IMR-90 (cell line): ENCODE measurements at regions not wholly inside any gene's neighbourhood (a gene's known extent, or its start where the extent isn't known, plus 50 kb on each side); places are given as distances from the start of the nearest gene placed in this dataset.

ENCODE experiments used
- ATAC-seq: fragments of 200-7000 bp; cut with Tn5 transposase; 2 replicates; pipeline ENCODE4 v1.9.1; 2020; ENCODE audit warnings: low read depth, mild to moderate bottlenecking, moderate library complexity
- BruUV-seq: library from RNA; stranded (reverse); fragments of 400-500 nt; replicated peaks from 2 replicates; lab custom pipeline; 2021; lab: Mats Ljungman, UMichigan
- CTCF ChIA-PET: fragments of 300-600 bp; formaldehyde crosslinking; extraction: SDS; loops from one replicate; lab custom pipeline; 2021; ENCODE audit warnings: antibody characterized with exemption; lab: Yijun Ruan, JAX
- POLR2A ChIA-PET: fragments of 300-600 bp; sonication (Branson Sonifier 250); formaldehyde crosslinking; loops from one replicate; lab custom pipeline; 2022; ENCODE audit warnings: antibody characterized with exemption; ENCODE audit not compliant: unreplicated experiment; lab: Charles Lee
- DNase-seq: peaks from one replicate; pipeline ENCODE4 v3.0.0; 2013
- H2AFZ ChIP-seq: replicated peaks from 2 replicates; pipeline ENCODE3; 2013; ENCODE audit warnings: low read length, mild to moderate bottlenecking; ENCODE audit not compliant: poor library complexity
- H2AK5ac ChIP-seq: 2 replicates; pipeline ENCODE4 v1.6.1; 2013; ENCODE audit warnings: low read depth, low read length, inconsistent platforms
- H2AK9ac ChIP-seq: replicated peaks from 2 replicates; pipeline ENCODE3; 2013; ENCODE audit warnings: mild to moderate bottlenecking, low read depth, low read length, moderate library complexity; ENCODE audit not compliant: poor library complexity
- H2BK120ac ChIP-seq: 2 replicates; pipeline ENCODE4 v1.6.1; 2013; ENCODE audit warnings: low read depth, low read length, inconsistent platforms
- H2BK15ac ChIP-seq: 3 replicates; pipeline ENCODE4 v1.6.1; 2013; ENCODE audit warnings: low read depth, low read length, inconsistent platforms
- H2BK20ac ChIP-seq: 2 replicates; pipeline ENCODE4 v1.6.1; 2013; ENCODE audit warnings: low read depth, mild to moderate bottlenecking, inconsistent platforms, low read length, moderate library complexity
- H2BK5ac ChIP-seq: 2 replicates; pipeline ENCODE4 v1.6.1; 2013; ENCODE audit warnings: mild to moderate bottlenecking, low read depth, low read length, inconsistent platforms; ENCODE audit not compliant: poor library complexity, severe bottlenecking
- H3K14ac ChIP-seq: replicated peaks from 2 replicates; pipeline ENCODE4 v1.6.1; 2013; ENCODE audit warnings: low read depth, low read length, inconsistent platforms
- H3K18ac ChIP-seq: 2 replicates; pipeline ENCODE4 v1.6.1; 2013; ENCODE audit warnings: low read depth, low read length, control low read depth
- H3K23ac ChIP-seq: 2 replicates; pipeline ENCODE4 v1.6.1; 2013; ENCODE audit warnings: low read depth, low read length, inconsistent platforms
- H3K27ac ChIP-seq: 2 replicates; pipeline ENCODE4 v1.5.1; 2013; ENCODE audit warnings: mild to moderate bottlenecking, control low read depth, low read length; ENCODE audit not compliant: insufficient read depth
- H3K27me3 ChIP-seq: 2 replicates; pipeline ENCODE4 v1.6.1; 2013; ENCODE audit warnings: low read length; ENCODE audit not compliant: control insufficient read depth, insufficient read depth
- H3K36me3 ChIP-seq: 2 replicates; pipeline ENCODE4 v1.6.1; 2013; ENCODE audit warnings: low read length, mixed read lengths; ENCODE audit not compliant: control insufficient read depth, insufficient read depth
- H3K4ac ChIP-seq: 2 replicates; pipeline ENCODE4 v1.6.1; 2013; ENCODE audit warnings: low read depth, low read length, inconsistent platforms
- H3K4me1 ChIP-seq: 2 replicates; pipeline ENCODE4 v1.6.1; 2013; ENCODE audit warnings: low read length, mixed read lengths; ENCODE audit not compliant: control insufficient read depth, insufficient read depth
- H3K4me2 ChIP-seq: 2 replicates; pipeline ENCODE4 v1.6.1; 2013; ENCODE audit warnings: low read depth, mild to moderate bottlenecking, control low read depth, low read length, moderate library complexity
- H3K4me3 ChIP-seq: 2 replicates; pipeline ENCODE4 v1.5.1; 2013; ENCODE audit warnings: low read depth, mild to moderate bottlenecking, control low read depth, low read length, moderate library complexity; ENCODE audit not compliant: insufficient read depth
- H3K56ac ChIP-seq: 2 replicates; pipeline ENCODE4 v1.6.1; 2013; ENCODE audit warnings: low read length, inconsistent platforms; ENCODE audit not compliant: insufficient read depth; ENCODE audit errors: extremely low read depth
- H3K79me1 ChIP-seq, 2 experiments: 2 replicates each; pipeline ENCODE4 v1.6.1; 2013; ENCODE audit warnings: low read length in 2 of 2, inconsistent platforms in 1 of 2, low read depth in 1 of 2
- H3K9ac ChIP-seq: 2 replicates; pipeline ENCODE4 v1.6.1; 2013; ENCODE audit warnings: low read depth, low read length, control low read depth
- H3K9me1 ChIP-seq: 2 replicates; pipeline ENCODE4 v1.6.1; 2013; ENCODE audit warnings: low read length, inconsistent platforms; ENCODE audit not compliant: insufficient read depth
- H3K9me3 ChIP-seq: 2 replicates; pipeline ENCODE4 v1.6.1; 2013; ENCODE audit warnings: low read length; ENCODE audit not compliant: control insufficient read depth, insufficient read depth
- H4K20me1 ChIP-seq: 2 replicates; pipeline ENCODE4 v1.6.1; 2013; ENCODE audit warnings: low read length, inconsistent platforms; ENCODE audit not compliant: insufficient read depth
- H4K5ac ChIP-seq: 2 replicates; pipeline ENCODE4 v1.6.1; 2013; ENCODE audit warnings: mild to moderate bottlenecking, low read depth, low read length, control low read depth
- H4K8ac ChIP-seq, 2 experiments: 2 replicates each; pipeline ENCODE4 v1.6.1; 2013; ENCODE audit warnings: low read depth in 2 of 2, low read length in 2 of 2, control low read depth in 1 of 2, inconsistent platforms in 1 of 2
- H4K91ac ChIP-seq: 2 replicates; pipeline ENCODE4 v1.6.1; 2013; ENCODE audit warnings: low read depth, low read length, inconsistent platforms; ENCODE audit not compliant: insufficient read depth
- BHLHE40 ChIP-seq: fragments of 150-350 bp; IDR thresholded peaks from 2 replicates; pipeline ENCODE4 v1.6.1; 2016; ENCODE audit warnings: mild to moderate bottlenecking, low read depth, low read length
- CEBPB ChIP-seq: IDR thresholded peaks from 2 replicates; pipeline ENCODE4 v1.6.1; 2012; ENCODE audit warnings: low read depth, low read length, improper control_type of control experiment
- CHD1 ChIP-seq: IDR thresholded peaks from 2 replicates; pipeline ENCODE4 v1.6.1; 2012; ENCODE audit warnings: low read depth, low read length, improper control_type of control experiment
- CTCF ChIP-seq: conservative IDR thresholded peaks from 2 replicates; pipeline ENCODE4 v1.5.1; 2012; ENCODE audit warnings: mild to moderate bottlenecking, low read depth, low read length, improper control_type of control experiment
- FOS ChIP-seq: fragments of 150-350 bp; IDR thresholded peaks from 2 replicates; pipeline ENCODE4 v1.6.1; 2016; ENCODE audit warnings: low read depth, low read length
- MAFK ChIP-seq: IDR thresholded peaks from 2 replicates; pipeline ENCODE4 v1.6.1; 2012; ENCODE audit warnings: low read depth, low read length, improper control_type of control experiment
- MAZ ChIP-seq: IDR thresholded peaks from 2 replicates; pipeline ENCODE4 v1.6.1; 2012; ENCODE audit warnings: low read depth, mild to moderate bottlenecking, low read length, improper control_type of control experiment, moderate library complexity, borderline replicate concordance
- MXI1 ChIP-seq: IDR thresholded peaks from 2 replicates; pipeline ENCODE4 v1.6.1; 2012; ENCODE audit warnings: low read depth, mild to moderate bottlenecking, low read length, moderate library complexity, borderline replicate concordance
- NFE2L2 ChIP-seq: fragments of 150-350 bp; IDR thresholded peaks from 2 replicates; pipeline ENCODE4 v1.6.1; 2016; ENCODE audit warnings: low read depth, mild to moderate bottlenecking, low read length
- RAD21 ChIP-seq: IDR thresholded peaks from 2 replicates; pipeline ENCODE4 v1.6.1; 2012; ENCODE audit warnings: low read length, improper control_type of control experiment
- RCOR1 ChIP-seq: IDR thresholded peaks from 2 replicates; pipeline ENCODE4 v1.6.1; 2012; ENCODE audit warnings: mild to moderate bottlenecking, low read length, improper control_type of control experiment; ENCODE audit not compliant: insufficient replicate concordance
- RFX5 ChIP-seq: IDR thresholded peaks from 2 replicates; pipeline ENCODE4 v1.8.0; 2012; ENCODE audit warnings: low read depth, mild to moderate bottlenecking, low read length, moderate library complexity
- SMC3 ChIP-seq: fragments of 150-350 bp; IDR thresholded peaks from 2 replicates; pipeline ENCODE4 v1.6.1; 2016; ENCODE audit warnings: low read depth, mild to moderate bottlenecking, antibody characterized with exemption, low read length, moderate library complexity
- USF2 ChIP-seq: fragments of 150-350 bp; IDR thresholded peaks from 2 replicates; pipeline ENCODE4 v1.6.1; 2017; ENCODE audit warnings: mild to moderate bottlenecking, antibody characterized with exemption, low read length, low read depth
- WGBS, 2 experiments: methylation state at CpG; one replicate each; pipeline versions ENCODE4 v1.1.5 to v1.1.7; 2013; ENCODE audit warnings: missing lambda C conversion rate in 2 of 2; ENCODE audit not compliant: insufficient read length in 1 of 2; ENCODE audit errors: extremely low coverage in 2 of 2; 5-methylcytosine and 5-hydroxymethylcytosine counted together
- dilution Hi-C: fragments of 300-500 bp; cut with HindIII; formaldehyde crosslinking; loops from one replicate; pipeline ENCODE4 v1.14.3; 2018; ENCODE audit warnings: low sequenced_read_pairs; ENCODE audit not compliant: unreplicated experiment
- in situ Hi-C: fragments of 300-500 bp; cut with MboI; formaldehyde crosslinking; loops from 3 replicates; pipeline ENCODE4 v1.14.3; 2019; ENCODE audit warnings: low sequenced_read_pairs, inconsistent platforms, mixed read lengths
- intact Hi-C: fragments of 100-400 bp; cut with micrococcal nuclease; formaldehyde crosslinking; loops from 2 replicates; pipeline ENCODE4 v1.10.0; 2022

DNA sequence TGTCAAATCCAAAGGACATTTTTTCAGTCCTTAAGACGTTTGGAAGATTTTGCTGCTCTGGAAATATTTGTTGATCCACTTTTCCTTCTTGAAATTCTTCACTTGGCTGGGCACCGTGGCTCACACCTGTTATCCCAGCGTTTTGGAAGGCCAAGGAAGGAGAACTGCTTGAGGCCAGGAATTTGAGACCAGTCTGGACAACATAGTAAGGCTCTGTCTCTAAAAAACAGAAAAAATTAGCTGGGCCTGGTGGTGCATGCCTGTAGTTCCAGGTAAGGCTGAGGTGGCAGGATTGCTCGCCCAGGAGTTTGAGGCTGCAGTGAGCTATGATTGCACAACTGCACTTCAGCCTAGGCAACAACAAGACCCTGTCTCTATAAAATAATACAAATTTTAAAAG lies 173.9 kb upstream of the MITF start:
- H3K4me2 ChIP-seq: no peak overlapping the region
- no peak overlapping the region for H4K8ac ChIP-seq
- no peak overlapping the region for H3K27ac ChIP-seq
- H3K27me3 ChIP-seq: no peaks in the 10 kb centered on the region
- CTCF ChIA-PET: no interaction called here
- H3K9ac ChIP-seq: no peak overlapping the region
- no peak for ATAC-seq
- in situ Hi-C loops: no loop called here
- H2BK5ac ChIP-seq: no peak overlapping the region
- no peak for TF ChIP-seq CHD1
- TF ChIP-seq USF2: no peak
- TF ChIP-seq SMC3: no peak
- TF ChIP-seq FOS: no peak
- no peak for TF ChIP-seq RAD21
- no peak for TF ChIP-seq RFX5
- no peak for TF ChIP-seq CTCF
- TF ChIP-seq BHLHE40: no peak
- TF ChIP-seq MAFK: no peak
- no peak for TF ChIP-seq MXI1
- TF ChIP-seq MAZ: no peak
- TF ChIP-seq CEBPB: no peak
- no peak for TF ChIP-seq RCOR1
- TF ChIP-seq NFE2L2: no peak
- H3K4me1 ChIP-seq: no peaks in the 10 kb centered on the region
- H3K9me1 ChIP-seq: no peaks in the 10 kb centered on the region
- no peaks in the 10 kb centered on the region for H3K9me3 ChIP-seq
- DNase-seq: no peak
- H2AFZ ChIP-seq: no peak overlapping the region
- intact Hi-C loops: no loop called here
- H2BK120ac ChIP-seq: no peak overlapping the region
- H2BK15ac ChIP-seq: no peak overlapping the region
- no peak overlapping the region for H4K91ac ChIP-seq
- no peak overlapping the region for H4K5ac ChIP-seq
- dilution Hi-C loops: no loop called here
- POLR2A ChIA-PET: no interaction called here
- H3K14ac ChIP-seq: no peak overlapping the region
- H4K20me1 ChIP-seq: no peaks in the 10 kb centered on the region
- BruUV-seq: no TSS peak
- H3K56ac ChIP-seq: no peak overlapping the region
- H3K4ac ChIP-seq: no peak overlapping the region
- no peak overlapping the region for H2AK9ac ChIP-seq
- no CpG with 5 or more reads among the region's 4 CpGs for WGBS, 2 experiments
- no peak overlapping the region for H2BK20ac ChIP-seq
- H2AK5ac ChIP-seq: no peak overlapping the region
- no peaks in the 10 kb centered on the region for H3K79me1 ChIP-seq
- H3K18ac ChIP-seq: no peak overlapping the region
- H3K4me3 ChIP-seq: no peak overlapping the region
- H3K36me3 ChIP-seq: no peaks in the 10 kb centered on the region
- H3K23ac ChIP-seq: no peak overlapping the region
